K562 (cell line): ENCODE measurements at regions not wholly inside any gene's neighbourhood (a gene's known extent, or its start where the extent isn't known, plus 50 kb on each side); places are given as distances from the start of the nearest gene placed in this dataset.

Experiments
- REST ChIP-seq, 2 experiments: fragments of 450-650 bp; formaldehyde crosslinking in 1 of 2; IDR thresholded peaks; 2 replicates each; pipeline versions ENCODE4 v1.4.0 to v1.6.1; 2014 to 2020; ENCODE audit warnings: mild to moderate bottlenecking in 2 of 2, borderline replicate concordance in 1 of 2, low read depth in 1 of 2
- TRIM24 ChIP-seq, 2 experiments: fragments of 450-650 bp; IDR thresholded peaks; 2 replicates each; pipeline ENCODE4 v1.6.1; 2016

GRCh38 chr1:110765640-110766335 is 91.0 kb upstream of the KCNA3 start (continued):
- TF ChIP-seq TRIM24 (IDR thresholded peaks at IDR 0.05) (no peak), REST (IDR thresholded peaks at IDR 0.05; ENCODE audit: borderline replicate concordance) (peak; percentile 81), REST (CRISPR knock-in tag; IDR thresholded peaks at IDR 0.05; ENCODE audit: low read depth) (no peak)
